GM12874 (cell line): ENCODE measurements at regions not wholly inside any gene's neighbourhood (a gene's known extent, or its start where the extent isn't known, plus 50 kb on each side); places are given as distances from the start of the nearest gene placed in this dataset.

ENCODE experiments used
- TF ChIP-seq, protein P1 (sequence below): IDR thresholded peaks from 2 replicates; pipeline ENCODE4 v1.5.1; 2011; ENCODE audit warnings: low read depth, mild to moderate bottlenecking, control low read depth, low read length, moderate library complexity; ENCODE audit not compliant: insufficient read depth

DNA sequence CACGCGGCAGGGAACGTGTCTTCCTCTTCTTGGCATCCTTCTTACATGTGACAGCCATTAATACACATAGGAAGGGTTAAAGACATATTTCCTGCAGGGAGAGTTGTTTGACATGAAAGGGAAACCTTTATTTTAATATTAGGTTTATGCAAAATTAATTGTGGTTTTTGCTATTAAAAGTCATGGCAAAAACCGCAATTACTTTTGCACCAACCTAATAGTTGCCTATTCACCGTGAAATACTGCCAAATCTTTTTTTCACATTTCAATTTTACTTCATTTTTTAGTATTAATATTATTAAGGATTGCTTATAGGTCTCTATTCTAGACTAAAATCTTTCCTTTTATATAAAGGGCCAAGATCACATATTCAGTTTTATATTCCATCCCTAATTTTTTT, 230.4 kb upstream of the PITX2 start:
- TF ChIP-seq, protein P1, sequence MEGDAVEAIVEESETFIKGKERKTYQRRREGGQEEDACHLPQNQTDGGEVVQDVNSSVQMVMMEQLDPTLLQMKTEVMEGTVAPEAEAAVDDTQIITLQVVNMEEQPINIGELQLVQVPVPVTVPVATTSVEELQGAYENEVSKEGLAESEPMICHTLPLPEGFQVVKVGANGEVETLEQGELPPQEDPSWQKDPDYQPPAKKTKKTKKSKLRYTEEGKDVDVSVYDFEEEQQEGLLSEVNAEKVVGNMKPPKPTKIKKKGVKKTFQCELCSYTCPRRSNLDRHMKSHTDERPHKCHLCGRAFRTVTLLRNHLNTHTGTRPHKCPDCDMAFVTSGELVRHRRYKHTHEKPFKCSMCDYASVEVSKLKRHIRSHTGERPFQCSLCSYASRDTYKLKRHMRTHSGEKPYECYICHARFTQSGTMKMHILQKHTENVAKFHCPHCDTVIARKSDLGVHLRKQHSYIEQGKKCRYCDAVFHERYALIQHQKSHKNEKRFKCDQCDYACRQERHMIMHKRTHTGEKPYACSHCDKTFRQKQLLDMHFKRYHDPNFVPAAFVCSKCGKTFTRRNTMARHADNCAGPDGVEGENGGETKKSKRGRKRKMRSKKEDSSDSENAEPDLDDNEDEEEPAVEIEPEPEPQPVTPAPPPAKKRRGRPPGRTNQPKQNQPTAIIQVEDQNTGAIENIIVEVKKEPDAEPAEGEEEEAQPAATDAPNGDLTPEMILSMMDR = no peak

DNA sequence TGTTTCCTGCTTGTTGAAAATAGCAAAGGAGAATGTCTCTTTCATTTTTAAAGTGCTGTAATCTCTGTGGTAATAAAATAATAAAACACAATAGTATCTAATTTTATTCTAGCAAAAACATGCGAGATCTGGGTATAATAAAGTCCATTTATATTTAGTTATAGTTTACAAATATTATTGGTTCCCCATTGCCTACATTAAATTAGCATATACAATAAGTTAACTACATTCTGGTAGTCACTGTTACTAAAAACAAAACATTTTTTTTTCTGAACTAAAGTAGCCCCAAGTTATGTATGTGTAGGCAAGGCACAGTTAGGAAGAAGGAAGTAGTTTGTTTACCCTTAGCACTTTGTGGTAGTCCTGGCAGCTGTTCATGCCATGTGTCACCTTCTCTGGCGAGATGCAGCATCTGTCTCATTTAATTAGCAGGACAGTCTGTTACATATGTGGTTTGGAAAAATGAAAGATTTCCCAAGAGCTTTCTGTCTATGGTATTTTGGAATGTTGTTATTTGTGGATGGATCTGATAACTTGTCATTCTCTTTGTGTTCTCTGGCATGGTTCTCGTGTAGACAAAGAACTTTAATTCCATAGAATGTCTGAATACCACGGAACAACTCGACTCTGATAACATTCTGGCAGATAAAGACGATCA, 231.3 kb upstream of the PITX2 start:
- TF ChIP-seq, protein P1 = no peak

DNA sequence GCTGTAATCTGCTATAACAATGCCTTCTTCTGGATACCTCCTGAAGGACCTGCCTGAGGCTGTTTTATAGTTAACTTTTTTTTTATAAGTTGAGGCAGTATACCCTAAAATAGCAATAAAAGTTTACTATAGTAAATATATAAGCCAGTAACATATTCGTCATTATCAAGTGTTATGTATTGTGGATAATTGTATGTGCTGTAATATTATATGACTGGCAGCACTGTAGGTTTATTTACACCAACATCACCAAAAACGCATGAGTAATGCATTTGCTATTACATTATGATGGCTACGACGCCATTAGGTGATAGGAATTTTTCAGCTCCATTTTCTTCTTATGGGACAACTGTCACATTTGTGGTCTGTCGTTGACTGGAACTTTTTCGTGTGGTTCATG, 237.2 kb upstream of the PITX2 start:
- TF ChIP-seq, protein P1 = no peak

DNA sequence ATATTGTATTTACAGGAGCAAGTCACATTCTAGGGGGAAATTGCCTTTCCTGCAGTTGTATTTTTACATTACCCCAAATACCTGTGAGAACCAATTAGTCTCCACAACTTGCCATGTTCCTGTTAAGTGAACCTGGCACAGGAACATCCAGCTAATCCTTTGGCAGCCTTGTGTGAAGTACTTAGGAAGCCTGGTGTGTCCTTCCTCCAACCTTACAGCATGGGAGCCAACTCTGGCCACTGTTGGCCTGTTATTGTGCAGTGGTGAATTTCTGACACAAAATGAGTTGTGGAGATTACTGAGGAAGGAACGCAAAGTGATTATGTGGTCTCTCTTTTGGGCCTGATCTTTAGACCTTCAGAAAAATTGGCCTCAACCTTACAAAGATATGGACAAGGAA, 238.0 kb upstream of the PITX2 start:
- TF ChIP-seq, protein P1 = no peak

DNA sequence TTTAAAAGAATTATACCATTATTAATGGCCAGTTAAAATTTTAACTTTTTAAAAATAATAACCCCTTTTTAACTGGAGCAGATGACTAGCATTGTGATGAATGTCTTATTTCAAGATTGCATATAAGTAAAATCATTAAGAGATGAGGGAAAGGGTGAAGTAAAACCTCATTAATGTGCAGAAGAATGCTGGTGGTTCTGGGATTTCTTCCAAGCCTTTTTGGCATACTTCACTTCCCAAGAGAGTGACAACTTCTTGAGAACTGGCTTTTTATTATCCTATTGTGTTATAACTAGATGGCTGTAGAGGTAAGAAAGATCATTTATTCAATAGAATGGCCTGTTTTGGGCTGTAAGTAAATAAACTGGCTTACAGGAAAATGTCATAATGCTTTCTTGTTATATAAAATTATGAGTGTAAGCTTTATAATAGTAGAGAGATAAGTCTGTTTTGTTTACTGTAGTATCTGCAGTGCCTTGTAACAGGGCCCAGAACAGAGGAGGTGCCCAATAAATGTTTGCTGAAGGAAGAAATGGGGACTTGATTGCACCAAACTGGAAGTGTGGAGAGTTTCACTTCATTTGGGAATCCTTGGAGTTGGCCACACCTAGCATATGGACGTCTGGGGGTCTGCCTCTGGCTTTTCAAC, 242.9 kb upstream of the PITX2 start:
- TF ChIP-seq, protein P1 = no peak

DNA sequence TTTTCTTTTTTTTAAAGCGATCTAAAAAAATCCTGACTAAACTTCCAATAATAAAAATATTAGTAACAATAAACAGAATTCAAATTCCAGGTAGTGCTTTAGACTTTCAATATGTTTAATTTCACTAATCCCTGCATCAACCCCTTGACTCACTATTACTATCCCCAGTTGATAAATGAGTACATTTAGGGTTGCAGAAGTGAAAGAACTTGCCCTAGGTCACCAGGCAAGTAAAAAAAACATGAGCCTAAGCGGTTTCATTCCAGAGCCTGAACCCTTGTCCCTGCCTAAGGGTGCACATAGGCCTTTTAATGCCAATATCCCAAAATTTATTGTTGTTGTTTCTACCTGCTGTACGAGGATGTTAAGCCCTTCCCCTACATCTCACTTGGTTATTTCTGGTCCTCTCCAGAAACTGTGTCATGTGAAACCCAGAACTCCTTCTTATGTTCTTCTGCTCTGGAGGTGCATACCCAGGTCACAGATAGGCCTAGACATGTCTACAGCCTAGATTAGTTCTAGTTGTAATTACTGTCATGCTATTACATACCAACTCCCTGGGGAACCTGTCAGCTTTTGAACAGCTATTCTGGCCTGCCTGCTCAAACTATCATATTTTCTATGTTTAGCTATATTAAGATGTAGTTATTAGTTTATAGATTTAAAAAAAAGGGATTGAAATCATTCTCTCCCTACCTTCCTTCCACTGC, 244.5 kb upstream of the PITX2 start:
- TF ChIP-seq, protein P1 = no peak

DNA sequence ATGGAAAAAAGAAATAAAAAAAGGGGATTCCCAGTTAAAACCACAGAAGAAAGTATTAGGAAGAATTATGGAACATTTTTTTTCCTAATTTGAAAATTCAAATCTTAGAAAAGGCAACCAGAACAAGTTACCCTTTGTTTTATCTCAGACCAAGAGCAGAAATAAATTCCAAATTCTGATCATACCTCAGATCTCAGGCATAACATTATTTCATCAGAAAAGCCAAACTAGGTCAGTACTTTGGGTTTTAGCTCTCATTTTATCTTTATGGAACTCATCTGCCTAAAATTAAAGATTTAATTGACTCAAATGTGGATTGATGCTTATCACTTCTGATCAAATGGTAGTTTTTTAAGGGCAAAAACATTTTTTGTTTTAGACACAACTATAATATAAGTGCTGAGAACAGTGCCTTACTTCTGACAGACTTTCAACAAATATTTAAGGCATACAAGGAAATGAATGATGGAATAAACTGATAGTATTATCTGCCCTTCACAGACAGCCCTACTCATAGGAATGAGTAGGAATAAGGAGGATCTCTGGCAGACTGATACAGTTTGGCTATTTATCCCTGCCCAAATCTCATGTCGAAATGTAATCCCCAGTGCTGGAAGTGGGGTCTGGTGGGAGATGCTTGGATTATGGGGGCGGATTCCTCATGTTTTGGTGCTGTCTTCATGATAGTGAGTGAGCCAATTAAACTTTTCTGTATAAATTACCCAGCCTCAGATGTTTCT, 245.3 kb upstream of the PITX2 start:
- TF ChIP-seq, protein P1 = no peak
